ENCODE measurements at regions not wholly inside any gene's neighbourhood (a gene's known extent, or its start where the extent isn't known, plus 50 kb on each side); places are given as distances from the start of the nearest gene placed in this dataset.
"Not testable (repeated sequence)": the region's sequence is repeated elsewhere in the genome, so short reads cannot be mapped to it uniquely, and the experiment has no call there.

GRCh38 chr5:123965626-123966025 is 453.6 kb downstream of the CSNK1G3 start:
- DNase-seq (no peak), ATAC-seq (no peak)
- CTCF ChIA-PET: no interaction called here
- no peaks in the 10 kb centered on the region for H3K9me3 Mint-ChIP-seq (ENCODE audit: low read depth)
- no peaks in the 10 kb centered on the region for H3K27me3 Mint-ChIP-seq
- no peak overlapping the region for H3K27ac Mint-ChIP-seq
- H3K36me3 Mint-ChIP-seq: no peaks in the 10 kb centered on the region
- H3K4me3 Mint-ChIP-seq: no peak overlapping the region
- no peaks in the 10 kb centered on the region for H3K4me1 Mint-ChIP-seq

DNA sequence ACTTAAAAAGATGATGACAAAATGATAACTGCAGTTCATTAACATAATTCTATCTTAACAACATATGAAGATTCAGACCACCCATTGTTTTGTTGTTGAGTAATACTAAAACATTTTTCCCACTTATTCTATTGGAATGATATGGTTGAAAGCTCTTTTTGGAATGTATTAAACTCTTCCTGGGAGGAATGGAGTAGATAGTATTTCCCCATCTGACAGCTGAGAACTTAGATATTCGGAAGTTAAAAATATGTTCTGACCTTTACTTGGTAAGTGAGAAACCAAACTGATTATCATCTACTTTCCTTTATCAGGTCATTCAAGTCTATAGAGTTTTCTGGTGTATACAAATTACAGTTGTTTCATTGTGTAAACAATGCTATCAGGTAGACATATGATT is 452.9 kb downstream of the CSNK1G3 start:
- Mint-ChIP-seq H3K27me3 (no peaks in the 10 kb centered on the region), H3K4me3 (no peak overlapping the region), H3K4me1 (no peaks in the 10 kb centered on the region), H3K9me3 (ENCODE audit: low read depth) (peaks cover 2% of the 10 kb centered on the region), H3K36me3 (no peaks in the 10 kb centered on the region), H3K27ac (no peak overlapping the region)
- CTCF ChIA-PET: no interaction called here
- ATAC-seq: no peak
- DNase-seq: no peak

DNA sequence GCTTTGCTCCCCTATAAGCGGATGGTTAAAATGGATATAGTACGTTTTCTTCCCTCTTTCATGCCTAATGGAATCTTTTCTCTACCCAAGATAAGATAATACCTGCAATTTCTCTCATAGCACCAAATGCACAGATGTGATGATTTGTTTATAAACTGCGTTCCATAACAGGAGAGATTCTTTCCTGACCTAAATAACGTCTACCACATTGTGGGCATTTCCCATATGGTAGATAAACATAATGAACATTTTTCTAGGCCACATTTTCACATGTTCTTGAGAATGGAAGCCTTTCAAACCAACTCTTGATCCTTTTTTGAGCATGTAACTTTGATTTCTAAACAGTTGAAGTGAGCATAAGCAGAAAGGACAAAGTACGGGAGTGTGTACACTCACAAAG is 448.5 kb downstream of the CSNK1G3 start:
- CTCF ChIA-PET: no interaction called here
- no peak for DNase-seq
- ATAC-seq: no peak
- Mint-ChIP-seq H3K4me3 (no peak overlapping the region), H3K36me3 (no peaks in the 10 kb centered on the region), H3K27me3 (no peaks in the 10 kb centered on the region), H3K27ac (no peak overlapping the region), H3K4me1 (no peaks in the 10 kb centered on the region), H3K9me3 (ENCODE audit: low read depth) (peaks cover 3% of the 10 kb centered on the region)

DNA sequence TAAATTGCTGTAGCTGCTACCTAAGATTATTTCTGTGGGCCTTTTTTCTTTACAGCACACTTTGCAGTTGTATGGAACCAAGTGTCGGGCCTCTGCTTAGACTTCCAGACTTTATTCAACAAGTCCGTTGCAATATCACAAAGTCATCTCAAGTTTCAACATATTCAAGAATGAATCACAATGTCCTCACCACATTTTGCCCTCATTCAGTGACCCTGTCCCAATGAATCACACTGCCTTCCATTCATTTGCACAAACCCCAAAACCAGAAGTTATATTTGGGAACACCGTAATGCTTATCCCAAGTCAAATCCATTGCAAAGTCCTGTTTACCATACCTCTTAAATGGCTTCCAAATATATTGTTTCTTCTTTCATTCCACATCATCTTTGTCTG is 439.6 kb downstream of the CSNK1G3 start:
- Mint-ChIP-seq H3K9me3 (ENCODE audit: low read depth) (peaks cover 7% of the 10 kb centered on the region), H3K36me3 (no peaks in the 10 kb centered on the region), H3K27ac (no peak overlapping the region), H3K27me3 (no peaks in the 10 kb centered on the region), H3K4me3 (no peak overlapping the region), H3K4me1 (no peaks in the 10 kb centered on the region)
- CTCF ChIA-PET: no interaction called here
- ATAC-seq (no peak), DNase-seq (no peak)

GRCh38 chr5:123950701-123951581 is 439.0 kb downstream of the CSNK1G3 start:
- H3K9me3 Mint-ChIP-seq (ENCODE audit: low read depth): peaks cover 7% of the 10 kb centered on the region
- H3K4me3 Mint-ChIP-seq: no peak overlapping the region
- H3K27ac Mint-ChIP-seq: no peak overlapping the region
- no peaks in the 10 kb centered on the region for H3K4me1 Mint-ChIP-seq
- DNase-seq (no peak), ATAC-seq (no peak)
- H3K36me3 Mint-ChIP-seq: no peaks in the 10 kb centered on the region
- CTCF ChIA-PET: no interaction called here
- H3K27me3 Mint-ChIP-seq: no peaks in the 10 kb centered on the region

- CTCF ChIA-PET: no interaction called here
- Mint-ChIP-seq H3K27me3 (no peaks in the 10 kb centered on the region), H3K27ac (no peak overlapping the region), H3K4me1 (no peaks in the 10 kb centered on the region), H3K4me3 (no peak overlapping the region), H3K36me3 (no peaks in the 10 kb centered on the region), H3K9me3 (ENCODE audit: low read depth) (peaks cover 7% of the 10 kb centered on the region)
- ATAC-seq (no peak), DNase-seq (no peak)
Measured at GRCh38 chr5:123949807-123950340, 437.9 kb downstream of the CSNK1G3 start.

DNA sequence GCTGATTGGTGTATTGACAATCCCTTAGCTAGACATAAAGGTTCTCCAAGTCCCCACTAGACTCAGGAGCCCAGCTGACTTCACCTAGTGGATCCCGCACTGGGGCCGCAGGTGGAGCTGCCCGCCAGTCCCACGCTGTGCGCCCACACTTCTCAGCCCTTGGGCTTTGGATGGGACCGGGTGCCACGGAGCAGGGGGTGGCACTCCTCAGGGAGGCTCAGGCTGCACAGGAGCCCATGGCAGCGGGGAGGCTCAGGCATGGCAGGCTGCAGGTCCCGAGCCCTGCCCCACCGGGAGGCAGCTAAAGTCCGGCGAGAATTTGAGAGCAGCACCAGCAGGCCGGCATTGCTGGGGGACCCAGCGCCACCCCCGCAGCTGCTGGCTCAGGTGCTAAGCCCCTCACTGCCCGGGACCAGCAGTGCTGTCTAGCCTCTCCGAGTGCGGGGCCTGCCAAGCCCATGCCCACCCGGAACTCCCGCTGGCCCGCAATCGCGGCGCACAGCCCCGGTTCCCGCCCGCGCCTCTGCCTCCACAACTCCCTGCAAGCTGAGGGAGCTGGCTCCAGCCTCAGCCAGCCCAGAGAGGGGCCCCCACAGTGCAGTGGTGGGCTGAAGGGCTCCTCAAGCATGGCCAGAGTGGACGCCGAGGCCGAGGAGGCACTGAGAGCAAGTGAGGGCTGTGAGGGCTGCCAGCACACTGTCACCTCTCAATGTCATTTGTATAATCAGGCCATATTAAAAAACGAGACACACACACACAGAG is 437.2 kb downstream of the CSNK1G3 start:
- CTCF ChIA-PET: no interaction called here
- Mint-ChIP-seq H3K9me3 (ENCODE audit: low read depth) (peaks cover 7% of the 10 kb centered on the region), H3K4me3 (no peak overlapping the region), H3K27me3 (no peaks in the 10 kb centered on the region), H3K4me1 (no peaks in the 10 kb centered on the region), H3K36me3 (no peaks in the 10 kb centered on the region), H3K27ac (no peak overlapping the region)
- no peak for ATAC-seq
- no peak for DNase-seq

- Mint-ChIP-seq H3K27me3 (no peaks in the 10 kb centered on the region), H3K9me3 (ENCODE audit: low read depth) (peaks cover 4% of the 10 kb centered on the region), H3K36me3 (no peaks in the 10 kb centered on the region), H3K4me3 (no peak overlapping the region), H3K27ac (no peak overlapping the region), H3K4me1 (no peaks in the 10 kb centered on the region)
- DNase-seq (no peak), ATAC-seq (no peak)
- CTCF ChIA-PET: no interaction called here
Measured at GRCh38 chr5:123947797-123948196, 435.8 kb downstream of the CSNK1G3 start.

DNA sequence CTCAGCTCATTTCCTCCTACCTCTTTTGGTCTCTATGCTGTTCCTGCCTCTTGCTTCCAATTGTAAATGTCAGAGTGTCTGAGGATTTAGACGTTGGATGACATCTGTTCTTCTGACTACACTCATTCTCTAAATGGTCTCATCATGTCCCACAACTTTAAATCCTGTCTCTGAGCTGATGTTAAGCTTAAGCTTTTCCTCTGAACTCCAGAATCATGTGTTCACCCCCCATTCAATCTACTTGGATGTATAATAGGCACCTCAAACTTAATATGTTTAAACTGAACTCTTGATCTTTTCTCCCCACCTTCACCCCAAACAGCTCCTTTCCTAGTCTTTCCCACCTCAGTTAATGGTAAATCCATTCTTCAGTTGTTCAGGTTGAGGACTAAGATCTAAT is 433.6 kb downstream of the CSNK1G3 start:
- no peaks in the 10 kb centered on the region for H3K27me3 Mint-ChIP-seq
- CTCF ChIA-PET: no interaction called here
- no peaks in the 10 kb centered on the region for H3K4me1 Mint-ChIP-seq
- ATAC-seq: no peak
- DNase-seq: no peak
- H3K9me3 Mint-ChIP-seq (ENCODE audit: low read depth): peaks cover 4% of the 10 kb centered on the region
- no peak overlapping the region for H3K27ac Mint-ChIP-seq
- no peak overlapping the region for H3K4me3 Mint-ChIP-seq
- H3K36me3 Mint-ChIP-seq: no peaks in the 10 kb centered on the region

- DNase-seq: no peak
- Mint-ChIP-seq H3K4me3 (no peak overlapping the region), H3K4me1 (no peaks in the 10 kb centered on the region), H3K9me3 (ENCODE audit: low read depth) (no peaks in the 10 kb centered on the region), H3K27ac (no peak overlapping the region), H3K36me3 (no peaks in the 10 kb centered on the region), H3K27me3 (no peaks in the 10 kb centered on the region)
- CTCF ChIA-PET: no interaction called here
- ATAC-seq: no peak
Measured at GRCh38 chr5:123943151-123943550, 431.2 kb downstream of the CSNK1G3 start.

DNA sequence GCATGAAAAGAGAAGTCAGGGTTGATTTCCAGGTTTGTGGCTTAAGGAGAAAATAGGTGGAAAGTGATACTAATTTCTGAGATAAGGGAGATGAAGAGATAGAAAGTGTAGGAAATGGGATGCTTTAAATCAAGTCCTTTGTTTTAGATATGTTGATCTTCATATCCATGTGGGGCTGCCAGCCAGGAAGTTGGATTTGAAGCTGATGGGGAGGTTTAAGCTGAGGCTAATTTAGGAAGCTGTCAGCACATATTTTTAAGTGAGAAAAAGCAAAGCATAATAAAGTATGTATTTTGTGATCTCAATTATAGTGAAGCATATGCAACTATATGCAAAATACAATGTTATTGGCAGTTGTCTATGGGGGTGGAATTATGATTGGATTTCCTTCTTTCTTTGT is 428.4 kb downstream of the CSNK1G3 start:
- no peaks in the 10 kb centered on the region for H3K36me3 Mint-ChIP-seq
- no peaks in the 10 kb centered on the region for H3K4me1 Mint-ChIP-seq
- H3K27me3 Mint-ChIP-seq: no peaks in the 10 kb centered on the region
- DNase-seq: no peak
- H3K4me3 Mint-ChIP-seq: no peak overlapping the region
- ATAC-seq: no peak
- H3K27ac Mint-ChIP-seq: no peak overlapping the region
- peaks cover 5% of the 10 kb centered on the region for H3K9me3 Mint-ChIP-seq (ENCODE audit: low read depth)
- CTCF ChIA-PET: no interaction called here

GRCh38 chr5:123937230-123937629 is 425.3 kb downstream of the CSNK1G3 start:
- CTCF ChIA-PET: no interaction called here
- ATAC-seq (no peak), DNase-seq (no peak)
- H3K27ac Mint-ChIP-seq: no peak overlapping the region
- H3K4me3 Mint-ChIP-seq: no peak overlapping the region
- H3K27me3 Mint-ChIP-seq: no peaks in the 10 kb centered on the region
- peaks cover 5% of the 10 kb centered on the region for H3K9me3 Mint-ChIP-seq (ENCODE audit: low read depth)
- no peaks in the 10 kb centered on the region for H3K36me3 Mint-ChIP-seq
- H3K4me1 Mint-ChIP-seq: no peaks in the 10 kb centered on the region

DNA sequence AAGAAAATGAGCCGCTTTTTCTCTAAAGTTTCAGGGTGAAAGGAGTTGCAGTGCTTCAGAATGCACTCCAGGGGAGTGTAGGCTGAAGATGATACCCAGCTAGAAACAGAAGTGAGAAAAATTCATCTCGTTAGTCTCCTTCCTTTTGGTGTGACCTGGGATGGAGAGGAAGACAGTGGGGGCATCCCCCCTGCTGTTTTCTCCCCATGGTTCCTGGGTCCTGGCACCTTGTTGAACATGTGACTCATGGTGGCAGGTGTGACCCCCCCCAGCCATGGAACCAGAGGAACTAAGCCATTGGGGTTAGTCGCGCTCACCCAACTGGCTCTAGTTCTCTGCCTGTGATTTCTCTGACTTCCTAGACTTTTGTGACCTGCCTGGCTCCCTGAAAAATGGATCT is 424.6 kb downstream of the CSNK1G3 start:
- Mint-ChIP-seq H3K27ac (no peak overlapping the region), H3K4me1 (no peaks in the 10 kb centered on the region), H3K36me3 (no peaks in the 10 kb centered on the region), H3K4me3 (no peak overlapping the region), H3K27me3 (no peaks in the 10 kb centered on the region), H3K9me3 (ENCODE audit: low read depth) (peaks cover 5% of the 10 kb centered on the region)
- CTCF ChIA-PET: no interaction called here
- ATAC-seq: no peak
- no peak for DNase-seq

GRCh38 chr5:123933812-123934211 is 421.8 kb downstream of the CSNK1G3 start:
- H3K9me3 Mint-ChIP-seq (ENCODE audit: low read depth); H3K36me3 Mint-ChIP-seq; H3K4me1 Mint-ChIP-seq; H3K4me3 Mint-ChIP-seq; ATAC-seq; CTCF ChIA-PET; H3K27me3 Mint-ChIP-seq; H3K27ac Mint-ChIP-seq; DNase-seq: not testable (repeated sequence)
